ENCODE measurements at regions not wholly inside any gene's neighbourhood (a gene's known extent, or its start where the extent isn't known, plus 50 kb on each side); places are given as distances from the start of the nearest gene placed in this dataset.

DNA sequence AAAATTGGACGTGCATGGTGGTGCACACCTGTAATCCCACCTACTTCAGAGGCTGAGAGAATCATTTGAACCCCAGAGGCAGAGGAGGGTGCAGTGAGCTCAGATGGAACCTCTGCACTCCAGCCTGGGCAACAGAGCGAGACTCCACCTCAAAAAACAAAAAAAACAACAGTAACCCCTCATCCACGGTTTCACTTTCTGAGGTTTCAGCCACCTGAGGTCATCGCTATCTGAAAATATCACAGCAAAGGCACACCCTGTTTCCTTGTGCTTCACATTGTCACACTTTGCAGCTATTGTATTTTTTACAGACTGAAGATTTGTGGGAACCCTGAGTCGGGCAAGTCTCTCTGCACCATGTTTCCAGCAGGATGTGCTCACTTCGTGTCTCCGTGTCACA, 54.1 kb upstream of the FOXQ1 start:
- no peak for DNase-seq (ENCODE audit: low read depth, low spot score)

DNA sequence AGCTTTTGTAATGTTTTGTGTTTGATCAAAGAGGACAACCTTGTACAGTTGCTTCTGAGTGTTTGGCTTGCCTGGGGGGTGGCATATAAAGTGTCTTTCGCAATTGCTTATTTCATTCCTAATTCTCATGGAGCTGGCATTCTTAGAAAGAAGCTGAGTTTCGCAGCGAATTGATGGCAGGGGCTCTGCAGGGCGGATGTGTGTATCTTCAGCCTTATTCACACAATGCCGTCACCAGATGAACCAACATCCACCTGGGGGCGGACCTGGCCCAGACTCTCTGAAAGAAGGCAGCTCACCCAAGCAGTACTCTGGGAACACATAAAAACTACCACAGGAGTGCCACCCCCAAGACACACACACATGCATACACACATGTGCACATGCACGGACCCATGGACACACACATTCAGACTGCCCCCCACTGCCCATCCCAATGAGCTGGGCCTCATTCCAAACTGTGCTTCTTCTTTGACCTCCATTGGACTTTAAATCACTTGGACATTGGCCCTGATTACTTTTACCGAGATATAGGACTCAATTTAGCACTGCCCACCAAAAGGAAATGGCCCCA, 55.4 kb upstream of the FOXQ1 start:
- DNase-seq (ENCODE audit: low read depth, low spot score) = no peak

DNA sequence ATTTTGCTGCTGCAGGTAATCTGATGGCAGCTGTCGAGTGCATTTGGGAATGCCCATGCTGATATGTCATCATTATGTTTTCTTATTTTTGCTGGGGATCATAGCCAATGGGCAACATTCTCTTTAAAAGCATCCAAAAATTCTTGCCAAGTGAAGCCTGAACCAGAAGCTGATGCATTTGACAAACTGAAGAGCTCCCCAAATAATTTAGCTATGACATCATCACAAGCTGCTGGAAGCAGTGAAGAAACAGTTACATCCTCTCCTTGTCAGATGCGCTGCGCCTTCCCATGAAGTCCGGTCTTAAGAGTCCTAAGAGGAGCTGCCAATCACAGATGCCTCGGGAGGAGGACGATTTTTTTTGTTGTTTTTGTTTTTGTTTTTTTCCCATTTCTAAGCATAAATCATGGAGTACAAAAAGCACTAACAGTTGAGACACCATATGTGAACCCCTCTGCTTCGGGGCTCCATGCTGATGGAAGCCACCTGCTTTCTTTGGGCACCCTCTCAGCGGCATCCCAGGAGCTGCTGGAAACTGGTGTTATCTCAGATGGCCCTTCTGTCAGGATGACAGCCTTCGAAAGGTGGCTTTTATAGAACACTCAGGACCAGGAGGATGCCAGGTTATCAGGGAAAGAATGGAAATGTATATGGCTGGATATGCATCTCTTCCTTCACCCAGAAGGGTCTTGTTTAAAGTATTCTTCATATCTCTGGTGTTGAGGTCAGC, 56.1 kb upstream of the FOXQ1 start:
- DNase-seq (ENCODE audit: low read depth, low spot score) = no peak

DNA sequence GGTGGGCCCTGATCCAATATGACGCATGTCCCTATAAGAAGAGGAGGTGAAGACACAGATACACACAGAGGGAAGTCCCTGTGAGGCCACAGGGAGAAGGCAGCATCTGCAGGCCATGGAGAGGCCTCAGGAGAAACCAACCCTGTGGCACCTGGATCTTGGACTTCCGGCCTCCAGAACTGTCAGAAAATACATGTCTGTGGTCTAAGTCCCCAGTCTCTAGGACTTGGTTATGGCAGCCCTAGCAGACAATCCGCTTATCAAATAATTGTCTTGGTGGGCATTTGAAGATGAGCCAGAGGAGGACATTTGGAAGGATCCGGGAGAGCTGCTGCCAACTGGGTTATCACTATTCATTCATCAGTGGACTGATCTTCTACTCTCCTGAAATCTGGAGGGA, 57.6 kb upstream of the FOXQ1 start:
- no peak for DNase-seq (ENCODE audit: low read depth, low spot score)

DNA sequence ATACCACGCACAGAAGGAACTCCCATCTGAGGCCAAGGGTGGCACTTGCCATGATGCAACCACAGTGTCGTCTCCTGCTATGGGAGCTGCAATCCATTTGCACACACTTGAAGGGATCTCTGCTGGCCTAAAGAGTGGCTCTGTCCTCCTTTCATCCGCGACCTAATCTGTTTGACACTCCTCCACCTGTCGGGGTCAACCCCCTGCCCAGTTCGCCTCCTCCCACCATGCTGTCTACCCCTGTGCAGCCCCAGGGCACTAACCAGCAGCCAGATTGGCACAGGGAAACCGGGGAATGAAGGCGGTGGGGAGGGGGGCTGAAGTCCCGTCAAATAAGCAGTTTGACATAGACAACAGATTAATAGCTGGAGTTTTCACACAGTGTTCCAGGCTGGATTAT, 58.1 kb upstream of the FOXQ1 start:
- no peak for DNase-seq (ENCODE audit: low read depth, low spot score)

DNA sequence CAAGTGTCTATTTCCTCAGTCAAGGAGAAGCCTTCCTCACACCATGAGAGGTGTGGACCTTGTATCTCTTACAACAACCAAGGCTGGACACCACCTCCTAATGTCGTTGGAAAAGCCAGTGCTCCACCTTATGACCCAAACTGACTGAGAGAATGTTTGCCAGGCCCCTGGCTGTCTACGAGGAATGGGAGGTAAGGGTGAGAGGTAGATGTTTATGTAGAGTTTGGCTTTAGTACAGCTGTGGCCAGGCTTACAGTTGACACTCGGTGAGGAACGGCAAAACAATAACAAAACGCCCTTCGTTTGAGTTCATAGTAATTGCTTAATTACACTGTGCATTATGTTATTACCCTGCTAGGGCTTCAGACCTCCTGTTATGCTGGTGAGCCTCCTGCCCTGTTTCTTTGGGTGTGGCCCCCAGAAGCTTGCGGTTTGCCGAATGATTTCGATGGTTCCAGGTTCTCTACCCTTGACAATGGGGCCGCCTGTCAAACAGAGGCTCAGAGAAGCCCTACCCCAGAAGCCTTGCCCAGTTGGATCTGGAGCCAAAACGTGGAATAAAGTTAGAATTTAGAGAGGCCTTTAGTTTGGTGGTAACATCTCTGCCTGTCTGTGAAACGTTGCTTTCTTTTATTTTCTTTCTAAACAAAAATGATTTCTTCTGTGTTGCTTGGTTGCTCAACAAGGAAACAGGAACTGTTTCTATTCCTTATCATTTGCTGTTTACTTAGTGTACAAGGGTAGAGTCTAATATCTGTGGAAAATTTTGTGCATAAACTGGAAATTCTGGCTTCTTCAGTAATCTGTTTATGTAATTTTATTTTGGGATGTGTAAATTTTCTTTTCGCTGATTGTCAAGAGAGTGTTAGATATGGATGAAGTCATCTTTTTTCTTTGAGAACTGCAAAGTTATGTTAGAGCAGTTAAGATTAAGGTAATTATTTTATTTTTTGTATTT, 60.4 kb upstream of the FOXQ1 start:
- no peak for DNase-seq (ENCODE audit: low read depth, low spot score)

DNA sequence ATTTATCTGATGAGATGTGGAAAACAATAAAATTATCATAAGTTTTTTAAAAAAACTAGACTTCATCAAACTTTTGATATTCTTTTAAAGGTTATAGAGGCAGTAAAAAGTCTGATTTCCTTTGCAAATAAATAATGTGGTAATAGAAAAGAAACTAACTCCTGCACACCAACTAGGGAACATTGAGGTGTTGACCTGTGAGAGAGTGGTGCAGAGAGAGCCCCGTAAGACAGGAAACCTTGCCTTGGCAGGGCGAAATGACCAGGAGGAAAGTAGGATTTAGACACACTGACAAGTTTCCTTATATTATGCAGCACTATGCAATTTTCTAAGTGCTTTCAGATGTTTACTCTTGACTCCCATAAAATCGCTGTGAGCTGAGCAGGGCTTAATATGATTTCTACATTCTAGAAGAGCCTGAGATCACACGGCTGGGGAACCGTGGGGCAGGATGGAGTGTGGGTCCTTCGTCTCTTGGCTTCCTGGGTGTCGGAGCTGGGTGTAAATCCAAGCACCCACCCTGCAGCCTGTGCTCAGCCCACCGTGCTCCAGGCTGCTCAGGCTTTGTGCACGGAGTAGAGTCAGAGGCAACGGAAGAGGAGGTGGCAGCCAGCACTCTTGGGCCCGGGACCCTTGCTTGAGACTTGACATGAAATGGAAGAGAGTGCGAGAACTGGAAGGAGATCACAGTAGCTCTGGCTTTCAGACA, 61.3 kb upstream of the FOXQ1 start:
- DNase-seq (ENCODE audit: low read depth, low spot score) = no peak

DNA sequence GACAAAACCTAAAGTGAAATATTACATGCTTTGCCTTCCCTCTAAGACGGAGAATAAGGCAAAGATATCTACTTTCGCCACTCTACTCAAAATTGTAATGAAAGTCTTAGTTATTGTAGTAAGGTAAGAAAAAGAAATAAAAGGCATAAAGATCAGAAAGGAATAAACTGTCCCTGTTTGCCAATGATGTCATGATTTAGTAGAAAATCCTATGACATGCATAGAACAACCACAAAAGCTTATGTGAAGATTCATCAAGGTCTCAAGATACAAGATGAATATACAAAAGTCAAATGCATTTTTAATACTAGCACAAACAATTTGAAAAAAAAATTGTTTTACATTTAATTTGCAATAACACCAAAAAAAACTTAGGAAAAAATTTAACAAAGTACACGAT, 64.0 kb upstream of the FOXQ1 start:
- no peak for DNase-seq (ENCODE audit: low read depth, low spot score)

DNA sequence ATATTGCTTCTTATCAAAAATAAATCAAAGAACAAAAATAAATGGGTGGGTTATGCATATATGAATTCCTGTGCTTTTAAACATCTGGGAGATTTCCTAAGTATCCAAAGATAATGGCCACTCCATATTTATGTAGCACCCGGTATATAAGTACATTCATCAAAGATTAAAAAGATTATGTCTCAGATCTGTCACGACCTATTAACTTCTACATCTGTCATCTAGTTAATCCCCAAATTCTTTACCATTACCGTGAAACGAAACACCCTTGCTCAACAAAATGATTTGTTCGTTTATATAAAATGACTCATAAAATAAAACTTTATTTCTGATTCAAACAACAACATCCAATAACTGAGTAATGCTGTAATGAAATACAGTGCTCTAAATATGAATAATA, 64.8 kb upstream of the FOXQ1 start:
- no peak for DNase-seq (ENCODE audit: low read depth, low spot score)

DNA sequence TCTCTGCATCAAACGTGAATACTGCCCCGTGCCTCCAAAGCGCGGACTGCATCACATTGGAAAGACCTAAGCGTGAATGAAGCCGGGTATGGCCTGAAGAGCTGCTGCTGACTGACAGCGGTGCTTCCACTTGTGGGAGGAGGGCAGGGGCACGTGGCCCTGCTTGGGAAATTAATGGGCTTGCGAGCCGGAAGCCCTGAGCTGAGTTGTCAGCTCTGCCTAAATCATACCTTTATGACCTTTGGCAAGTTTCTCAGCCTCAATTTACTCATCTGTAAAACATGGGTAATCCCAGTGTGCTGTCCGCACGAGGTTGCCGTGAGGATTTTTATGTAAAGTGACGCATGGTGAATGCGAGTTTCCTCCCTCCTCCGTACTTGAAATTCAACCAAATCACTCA, 67.0 kb upstream of the FOXQ1 start:
- no peak for DNase-seq (ENCODE audit: low read depth, low spot score)

DNA sequence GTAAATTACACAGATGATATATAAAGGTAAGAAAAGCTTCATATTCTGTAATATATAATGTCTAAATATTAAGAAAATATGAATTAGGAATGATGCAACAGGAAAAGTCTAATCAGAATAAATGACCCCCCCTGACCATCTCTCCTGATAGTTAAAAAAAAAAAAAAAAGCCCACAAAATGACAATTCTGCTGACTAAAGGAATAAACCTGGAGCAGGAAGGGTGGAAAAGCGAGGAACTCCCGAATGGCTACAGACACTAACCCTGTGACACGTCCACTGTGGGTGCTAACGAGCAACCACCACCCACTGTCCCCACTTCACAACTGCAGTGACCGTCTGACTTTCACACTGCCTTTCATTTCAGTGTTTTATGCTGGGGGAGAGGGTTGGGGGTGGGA, 67.6 kb upstream of the FOXQ1 start:
- DNase-seq (ENCODE audit: low read depth, low spot score) = no peak

DNA sequence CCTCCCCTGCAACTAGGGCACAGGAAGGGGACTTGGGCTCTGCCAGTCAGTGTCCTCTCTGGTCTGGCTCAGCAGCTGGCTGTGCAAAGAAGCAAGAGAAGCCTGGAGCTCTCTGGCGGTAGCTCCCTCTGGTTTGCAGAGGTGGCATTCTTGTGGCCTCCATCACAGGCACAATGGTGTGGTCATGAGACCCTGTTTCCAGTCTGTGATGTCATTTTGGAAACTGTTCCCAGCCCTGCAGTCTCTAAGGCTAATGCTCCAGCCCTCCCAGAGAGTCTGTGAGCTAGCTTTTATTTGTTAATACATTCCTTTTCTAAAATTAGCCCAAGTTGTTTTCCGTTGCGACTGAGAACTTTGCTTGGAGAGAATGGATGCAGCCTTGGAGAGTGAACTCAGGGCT, 69.5 kb upstream of the FOXQ1 start:
- no peak for DNase-seq (ENCODE audit: low read depth, low spot score)

DNA sequence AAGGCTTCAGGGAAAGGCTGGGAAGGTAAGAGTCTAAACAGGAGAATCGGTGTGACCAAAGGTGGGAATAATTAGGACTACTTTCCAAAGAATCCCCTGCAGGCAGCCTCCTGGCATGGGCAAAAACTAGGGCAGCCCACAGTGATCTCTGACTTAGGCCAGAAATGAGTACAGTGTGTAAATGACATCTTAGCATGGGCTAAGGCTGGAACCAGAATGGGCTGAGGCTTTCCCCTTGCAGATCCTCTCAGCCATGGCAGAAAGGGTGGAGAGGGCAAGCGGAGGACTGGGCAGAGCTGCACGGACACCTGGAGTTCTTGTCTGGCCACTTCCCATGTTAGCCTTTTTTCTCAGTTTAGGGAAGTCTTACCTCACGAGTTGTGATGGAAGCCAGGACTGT, 69.9 kb upstream of the FOXQ1 start:
- DNase-seq (ENCODE audit: low read depth, low spot score) = no peak

DNA sequence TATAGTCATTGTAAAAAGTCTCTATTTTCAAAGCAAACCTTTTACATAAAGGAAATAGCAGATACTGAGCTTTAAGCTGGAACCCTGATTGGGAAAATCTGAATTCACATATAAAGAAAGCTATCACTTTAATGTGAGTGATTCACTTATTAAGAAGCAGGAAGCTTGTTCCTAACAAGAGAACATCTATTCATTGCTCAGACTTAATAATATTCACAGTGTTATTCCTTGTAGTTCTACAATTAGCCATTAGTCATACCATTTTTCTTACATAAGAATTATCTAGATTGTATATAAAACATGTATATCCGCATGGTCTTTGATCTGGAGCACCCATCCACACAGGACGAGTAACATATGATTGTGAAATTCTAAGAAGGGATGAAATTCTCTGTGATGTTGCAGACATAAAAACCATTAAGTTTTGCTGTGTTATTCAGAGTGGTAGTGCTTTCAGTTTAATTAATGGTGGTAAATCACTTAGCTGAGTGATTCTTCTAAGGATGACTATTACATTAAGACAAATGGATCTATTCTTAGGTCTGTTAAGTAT, 71.1 kb upstream of the FOXQ1 start:
- no peak for DNase-seq (ENCODE audit: low read depth, low spot score)

DNA sequence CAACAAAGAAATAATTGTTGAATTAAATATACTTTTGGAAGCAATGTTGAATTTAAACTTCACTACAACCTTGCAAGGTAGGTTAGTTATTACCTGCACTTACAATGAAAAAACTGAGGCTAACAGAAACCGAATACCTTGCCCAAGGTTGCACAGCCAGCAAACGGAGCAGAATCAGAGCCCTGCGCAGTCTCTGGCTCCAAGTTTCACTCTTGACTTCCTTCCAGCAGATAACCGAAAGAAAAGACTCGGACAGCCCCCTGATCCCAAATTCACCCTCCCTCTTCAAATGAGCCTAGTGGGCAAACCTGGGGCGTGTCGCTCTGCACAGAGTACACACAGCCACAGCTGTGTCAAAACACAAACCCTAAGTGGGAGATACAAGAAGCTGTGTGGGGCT, 72.1 kb upstream of the FOXQ1 start:
- no peak for DNase-seq (ENCODE audit: low read depth, low spot score)

DNA sequence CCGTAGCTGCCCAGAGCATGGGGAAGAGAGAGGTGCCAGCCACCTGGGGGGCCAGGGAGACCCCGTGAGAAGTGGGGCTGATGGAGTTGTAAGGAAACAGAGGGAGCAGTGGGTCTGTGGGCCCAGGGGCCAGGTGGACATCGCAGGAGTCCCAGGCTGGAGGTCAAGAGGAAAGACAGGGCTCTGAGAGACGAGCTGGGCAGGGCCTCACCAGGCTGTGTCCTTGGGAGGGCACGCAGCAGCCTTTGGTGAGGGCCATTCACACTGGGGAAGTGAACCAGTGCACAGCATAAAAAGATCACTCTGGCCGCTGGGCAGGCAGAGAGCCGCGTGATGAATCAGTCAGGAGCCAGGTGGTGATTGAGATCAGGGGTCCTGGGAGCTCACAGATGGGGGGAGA, 73.9 kb upstream of the FOXQ1 start:
- no peak for DNase-seq (ENCODE audit: low read depth, low spot score)

DNA sequence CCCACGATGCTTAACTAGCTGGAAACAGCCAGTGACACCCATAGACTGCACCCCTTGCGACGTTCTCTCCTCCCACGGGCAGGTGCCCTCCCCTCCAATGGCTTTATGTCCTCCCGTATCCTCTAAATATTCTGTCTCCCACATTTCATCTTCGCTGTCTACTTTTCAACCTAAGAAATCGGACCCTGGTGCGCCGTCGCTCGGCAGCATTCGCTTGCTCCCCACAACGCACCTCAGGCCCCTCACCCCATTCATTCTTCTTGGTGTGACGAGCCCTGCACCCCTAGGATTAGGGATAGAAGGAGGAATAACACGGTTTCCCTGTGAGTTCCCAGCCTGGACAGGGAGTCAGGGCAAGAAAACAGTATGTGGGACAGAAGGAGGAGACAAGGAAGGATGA, 74.3 kb upstream of the FOXQ1 start:
- DNase-seq (ENCODE audit: low read depth, low spot score) = no peak

DNA sequence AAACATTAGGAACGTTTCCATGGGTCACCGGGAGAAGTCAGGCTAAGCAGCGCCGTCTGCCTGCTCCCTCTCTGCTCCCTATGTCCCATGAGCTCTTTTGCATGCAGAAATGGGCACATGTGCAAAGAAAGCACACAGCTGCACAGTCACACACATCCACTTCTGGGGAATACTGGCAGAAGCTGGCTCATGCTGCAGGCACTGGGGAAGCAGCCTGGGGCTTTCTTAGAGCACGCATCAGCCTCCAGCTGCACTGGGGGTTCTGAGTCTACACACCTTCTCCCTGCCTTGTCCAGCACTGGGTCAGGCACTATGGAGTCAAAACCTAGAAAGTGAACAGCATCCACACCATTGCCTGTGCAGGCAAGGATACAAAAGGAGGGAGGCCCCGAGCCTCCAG, 76.1 kb upstream of the FOXQ1 start:
- DNase-seq (ENCODE audit: low read depth, low spot score) = no peak

DNA sequence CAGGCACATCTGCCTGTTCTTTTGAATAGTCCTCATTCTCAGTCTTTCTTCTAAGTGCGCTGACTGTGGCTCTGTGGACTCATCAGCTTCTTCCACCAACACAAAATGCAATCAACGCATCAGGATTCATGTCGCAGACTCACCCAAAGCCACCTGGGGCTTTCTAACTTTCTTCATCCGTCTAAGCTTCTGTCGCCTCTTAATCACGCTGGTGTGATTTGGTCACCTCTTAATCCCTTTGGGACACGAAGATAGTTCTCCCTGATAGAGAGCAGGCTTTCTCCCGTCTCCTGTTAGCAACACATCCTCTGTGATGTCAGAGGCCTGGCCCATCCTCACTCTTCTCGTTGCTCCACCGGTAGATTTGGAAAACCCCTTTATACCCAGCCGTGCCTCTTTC, 78.0 kb upstream of the FOXQ1 start:
- DNase-seq (ENCODE audit: low read depth, low spot score) = no peak

DNA sequence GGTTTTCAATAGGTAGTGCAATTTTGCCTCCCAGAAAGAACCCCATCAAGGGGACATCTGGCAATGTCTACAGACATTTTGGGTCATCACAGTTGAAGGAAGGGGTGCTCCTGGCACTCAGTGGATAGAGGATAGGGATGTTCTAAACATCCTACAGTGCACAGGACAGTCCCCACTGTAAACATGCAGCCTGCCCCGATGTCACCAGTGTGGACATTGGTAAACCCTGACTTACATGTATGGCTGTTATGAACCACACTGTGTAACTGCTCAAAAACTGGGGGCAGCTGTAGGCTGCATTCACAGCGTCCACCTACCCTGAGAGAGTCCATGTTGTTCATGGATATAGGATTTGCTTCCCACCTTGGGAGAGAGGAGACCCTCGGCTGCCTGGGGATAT, 79.3 kb upstream of the FOXQ1 start:
- no peak for DNase-seq (ENCODE audit: low read depth, low spot score)

DNA sequence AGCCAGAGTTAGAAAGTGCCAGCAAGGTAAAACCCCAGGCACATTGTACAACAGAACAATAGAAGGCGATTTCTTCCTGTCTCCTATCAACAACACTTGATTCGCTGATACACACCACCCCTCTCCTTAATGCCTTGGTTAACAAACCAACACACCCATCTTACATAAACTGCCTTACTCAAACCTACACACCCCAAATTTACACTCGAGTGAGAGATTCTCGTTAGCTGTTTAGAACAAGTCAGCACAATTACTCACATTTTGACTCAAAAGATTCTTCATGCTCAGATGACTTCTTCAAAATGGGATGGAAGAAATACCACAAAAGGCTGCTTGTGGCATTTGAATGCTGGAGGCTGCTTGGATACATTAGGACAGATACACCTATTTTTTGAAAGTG, 80.0 kb upstream of the FOXQ1 start:
- no peak for DNase-seq (ENCODE audit: low read depth, low spot score)
